Memory B cell (primary cell): ENCODE measurements at regions not wholly inside any gene's neighbourhood (a gene's known extent, or its start where the extent isn't known, plus 50 kb on each side); places are given as distances from the start of the nearest gene placed in this dataset.
A peak's percentile ranks its signal among the peaks of the same experiment; 100 is the strongest.

Experiments
- ATAC-seq: fragments of 150-1000 bp; cut with Tn5 transposase; 2 replicates; pipeline ENCODE4 v1.10.0; 2021; ENCODE audit warnings: low read depth, mild to moderate bottlenecking, moderate library complexity
- DNase-seq, 2 donors: peaks; one replicate each; pipeline ENCODE4 v3.0.0; 2022; ENCODE audit warnings: low spot score in 2 of 2
- H3K27ac Mint-ChIP-seq: one replicate; pipeline ENCODE4 v1.8.0; 2022; ENCODE audit warnings: mild to moderate bottlenecking, moderate library complexity, mixed read lengths
- H3K27me3 Mint-ChIP-seq: one replicate; pipeline ENCODE4 v1.8.0; 2022; ENCODE audit warnings: mixed read lengths
- H3K36me3 Mint-ChIP-seq: one replicate; pipeline ENCODE4 v1.8.0; 2022; ENCODE audit warnings: mild to moderate bottlenecking, mixed read lengths
- H3K4me1 Mint-ChIP-seq: one replicate; pipeline ENCODE4 v1.8.0; 2022; ENCODE audit warnings: mixed read lengths
- H3K4me3 Mint-ChIP-seq: one replicate; pipeline ENCODE4 v1.8.0; 2022; ENCODE audit warnings: mild to moderate bottlenecking, moderate library complexity, mixed read lengths
- H3K9me3 Mint-ChIP-seq: one replicate; pipeline ENCODE4 v1.8.0; 2022; ENCODE audit warnings: mixed read lengths

- no peaks in the 10 kb centered on the region for H3K27me3 Mint-ChIP-seq
- no peak overlapping the region for H3K27ac Mint-ChIP-seq
- no peaks in the 10 kb centered on the region for H3K36me3 Mint-ChIP-seq
- ATAC-seq: no peak
- no peak overlapping the region for H3K4me3 Mint-ChIP-seq
- no peak for DNase-seq
- no peaks in the 10 kb centered on the region for H3K4me1 Mint-ChIP-seq
- H3K9me3 Mint-ChIP-seq: no peaks in the 10 kb centered on the region
Observed at GRCh38 chr1:185487026-185487425, 170.0 kb upstream of the IVNS1ABP start.

GRCh38 chr1:185486346-185486745 lies 169.3 kb upstream of the IVNS1ABP start:
- H3K36me3 Mint-ChIP-seq: no peaks in the 10 kb centered on the region
- H3K4me1 Mint-ChIP-seq: no peaks in the 10 kb centered on the region
- no peak for ATAC-seq
- H3K27me3 Mint-ChIP-seq: no peaks in the 10 kb centered on the region
- H3K27ac Mint-ChIP-seq: no peak overlapping the region
- H3K9me3 Mint-ChIP-seq: no peaks in the 10 kb centered on the region
- DNase-seq: no peak
- H3K4me3 Mint-ChIP-seq: no peak overlapping the region

DNA sequence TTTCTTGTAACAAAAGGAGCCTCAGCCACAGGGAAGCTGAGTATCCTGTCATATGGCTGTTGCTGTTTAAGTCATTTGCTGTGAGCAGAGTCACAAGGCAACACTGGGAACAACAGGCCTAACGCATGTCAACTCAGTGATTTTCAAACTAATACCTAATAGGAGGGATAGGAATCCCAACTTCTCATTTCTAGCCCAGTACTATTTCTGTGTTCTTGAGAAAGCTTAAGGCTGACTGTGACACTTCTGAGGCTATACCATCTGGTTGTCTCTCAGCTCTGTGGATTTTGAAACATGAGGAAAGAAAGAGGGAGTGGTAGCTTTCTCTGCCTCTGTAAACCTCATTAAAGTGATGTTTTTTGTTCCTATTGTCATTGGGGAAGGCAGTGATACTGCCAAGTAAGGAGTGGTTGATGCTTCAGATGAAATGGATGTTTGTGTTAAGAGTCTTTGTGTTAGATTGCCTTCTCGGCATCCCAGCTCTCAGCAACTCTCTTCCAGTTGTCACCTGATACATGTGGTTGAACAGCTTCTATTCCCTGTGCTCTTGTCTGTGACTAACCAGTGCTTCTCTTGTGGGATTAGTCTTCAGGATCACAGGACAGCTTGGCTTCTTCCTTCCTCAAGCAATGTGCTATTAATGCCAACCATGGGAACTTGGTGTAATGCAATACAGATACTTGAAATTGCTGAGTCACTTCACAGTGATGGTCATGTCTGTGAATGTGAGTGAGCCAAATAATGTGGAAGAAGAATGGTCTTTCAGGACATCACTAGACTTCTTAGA lies 166.8 kb upstream of the IVNS1ABP start:
- no peak overlapping the region for H3K27ac Mint-ChIP-seq
- ATAC-seq: no peak
- DNase-seq: no peak

GRCh38 chr1:185483217-185483616 lies 166.2 kb upstream of the IVNS1ABP start:
- Mint-ChIP-seq H3K27me3 (no peaks in the 10 kb centered on the region), H3K36me3 (no peaks in the 10 kb centered on the region), H3K27ac (no peak overlapping the region), H3K9me3 (no peaks in the 10 kb centered on the region), H3K4me3 (no peak overlapping the region), H3K4me1 (no peaks in the 10 kb centered on the region)
- ATAC-seq (no peak), DNase-seq (no peak)

More for the DNA sequence above, 166.8 kb upstream of the IVNS1ABP start:
- Mint-ChIP-seq H3K36me3 (no peaks in the 10 kb centered on the region), H3K27me3 (no peaks in the 10 kb centered on the region), H3K4me1 (no peaks in the 10 kb centered on the region), H3K4me3 (no peak overlapping the region), H3K9me3 (no peaks in the 10 kb centered on the region)

GRCh38 chr1:185480545-185480944 lies 163.5 kb upstream of the IVNS1ABP start:
- no peaks in the 10 kb centered on the region for H3K27me3 Mint-ChIP-seq
- DNase-seq: no peak
- H3K4me1 Mint-ChIP-seq: no peaks in the 10 kb centered on the region
- H3K4me3 Mint-ChIP-seq: no peak overlapping the region
- no peak for ATAC-seq
- H3K27ac Mint-ChIP-seq: no peak overlapping the region
- H3K36me3 Mint-ChIP-seq: no peaks in the 10 kb centered on the region
- H3K9me3 Mint-ChIP-seq: no peaks in the 10 kb centered on the region

DNA sequence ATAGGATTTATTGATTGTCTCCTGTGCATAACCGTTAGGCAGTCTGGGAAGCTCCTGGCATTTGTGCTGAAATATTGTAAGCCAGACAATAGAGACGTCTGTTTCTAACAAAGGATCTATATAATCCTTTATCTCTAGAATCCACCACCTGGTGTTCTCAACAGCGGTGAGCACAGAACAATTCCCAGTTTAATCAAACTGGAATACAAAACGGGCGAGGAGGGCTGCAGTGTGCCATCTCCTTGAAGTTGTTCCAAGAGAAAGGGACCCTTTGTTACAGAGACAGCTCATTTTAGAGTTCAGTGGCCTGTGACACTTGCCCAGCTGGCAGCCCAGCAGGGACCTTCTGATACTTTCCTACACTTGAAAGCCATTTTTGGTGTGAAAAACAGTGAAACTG lies 162.8 kb upstream of the IVNS1ABP start:
- H3K4me1 Mint-ChIP-seq: no peaks in the 10 kb centered on the region
- H3K9me3 Mint-ChIP-seq: no peaks in the 10 kb centered on the region
- ATAC-seq: no peak
- no peak for DNase-seq
- no peak overlapping the region for H3K4me3 Mint-ChIP-seq
- peak overlapping the region; percentile 15 for H3K27ac Mint-ChIP-seq
- no peaks in the 10 kb centered on the region for H3K27me3 Mint-ChIP-seq
- H3K36me3 Mint-ChIP-seq: no peaks in the 10 kb centered on the region

GRCh38 chr1:185478877-185479276 lies 161.8 kb upstream of the IVNS1ABP start:
- Mint-ChIP-seq H3K27ac (no peak overlapping the region), H3K4me1 (no peaks in the 10 kb centered on the region), H3K36me3 (no peaks in the 10 kb centered on the region), H3K9me3 (no peaks in the 10 kb centered on the region), H3K27me3 (no peaks in the 10 kb centered on the region), H3K4me3 (no peak overlapping the region)
- no peak for DNase-seq
- no peak for ATAC-seq

DNA sequence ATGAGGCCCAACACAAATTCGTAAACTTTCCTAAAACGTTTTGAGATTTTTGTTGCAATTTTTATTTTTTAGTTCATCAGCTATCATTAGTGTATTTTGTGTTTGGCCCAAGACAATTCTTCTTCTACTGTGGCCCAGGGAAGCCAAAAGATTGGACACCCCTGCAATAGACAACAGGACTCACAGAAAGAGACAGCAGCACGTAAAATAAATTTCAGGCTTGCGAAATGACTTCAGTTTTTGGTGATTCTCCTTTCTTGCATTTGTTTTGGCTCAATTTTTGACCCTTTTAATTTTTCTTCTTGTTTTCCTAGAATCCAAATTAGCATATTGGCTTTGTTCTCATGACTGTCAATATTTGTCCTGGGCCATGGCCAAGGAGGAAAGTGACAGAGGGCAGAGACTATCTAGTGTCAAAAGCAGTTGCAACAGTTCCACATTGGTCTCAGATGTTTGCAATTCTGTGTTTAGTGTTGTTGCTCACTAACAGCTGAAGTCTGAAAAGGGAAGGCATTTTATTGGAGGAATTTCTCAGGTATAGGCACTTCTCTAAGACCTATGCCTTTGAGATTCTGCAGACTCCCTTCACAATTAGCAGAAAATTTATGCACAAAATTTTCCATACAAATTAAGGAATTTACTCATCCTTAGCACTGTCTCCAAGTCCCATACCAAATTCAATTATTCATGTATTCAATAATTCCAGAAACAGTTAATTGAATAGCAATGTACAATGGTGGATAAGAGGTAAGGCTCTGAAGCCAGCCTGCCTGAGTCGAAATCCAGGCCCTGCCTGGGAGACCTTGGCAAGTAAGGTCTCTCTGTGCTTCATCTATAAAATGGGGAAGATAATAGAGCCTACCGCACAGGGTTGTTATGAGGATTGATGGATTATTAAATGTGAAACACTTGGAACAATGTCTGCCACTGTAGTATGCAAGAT lies 160.9 kb upstream of the IVNS1ABP start:
- DNase-seq (no peak), ATAC-seq (no peak)
- Mint-ChIP-seq H3K4me1 (no peaks in the 10 kb centered on the region), H3K4me3 (no peak overlapping the region), H3K27ac (no peak overlapping the region), H3K9me3 (no peaks in the 10 kb centered on the region), H3K27me3 (no peaks in the 10 kb centered on the region), H3K36me3 (no peaks in the 10 kb centered on the region)

- ATAC-seq (no peak), DNase-seq (no peak)
- Mint-ChIP-seq H3K36me3 (no peaks in the 10 kb centered on the region), H3K27me3 (no peaks in the 10 kb centered on the region), H3K9me3 (no peaks in the 10 kb centered on the region), H3K4me1 (no peaks in the 10 kb centered on the region), H3K4me3 (no peak overlapping the region), H3K27ac (no peak overlapping the region)
Observed at GRCh38 chr1:185474440-185475149, 157.6 kb upstream of the IVNS1ABP start.

DNA sequence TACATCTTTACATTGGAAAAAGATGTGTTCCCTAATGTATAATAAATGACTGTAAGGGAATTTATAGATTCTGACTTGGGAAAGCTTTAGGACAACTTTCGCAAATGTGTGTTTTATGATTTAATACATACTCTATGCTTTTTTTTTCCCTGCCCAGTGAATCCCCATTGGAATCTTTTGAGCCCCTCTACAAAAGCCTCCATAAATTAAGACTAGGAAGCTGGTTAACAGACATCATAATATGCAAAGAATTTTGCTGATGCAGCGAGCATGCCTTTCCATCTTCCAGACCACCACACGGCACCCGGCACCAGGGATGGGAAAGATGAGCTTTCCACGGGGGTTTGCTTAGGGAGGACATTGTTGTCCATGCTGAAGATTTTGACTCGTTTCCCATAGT lies 156.1 kb upstream of the IVNS1ABP start:
- H3K27me3 Mint-ChIP-seq: no peaks in the 10 kb centered on the region
- H3K9me3 Mint-ChIP-seq: no peaks in the 10 kb centered on the region
- no peaks in the 10 kb centered on the region for H3K36me3 Mint-ChIP-seq
- H3K4me3 Mint-ChIP-seq: no peak overlapping the region
- DNase-seq: no peak
- H3K4me1 Mint-ChIP-seq: no peaks in the 10 kb centered on the region
- no peak for ATAC-seq
- no peak overlapping the region for H3K27ac Mint-ChIP-seq

GRCh38 chr1:185468626-185469025 lies 151.6 kb upstream of the IVNS1ABP start:
- no peak for DNase-seq
- no peaks in the 10 kb centered on the region for H3K9me3 Mint-ChIP-seq
- no peak overlapping the region for H3K4me3 Mint-ChIP-seq
- no peak for ATAC-seq
- no peaks in the 10 kb centered on the region for H3K4me1 Mint-ChIP-seq
- no peaks in the 10 kb centered on the region for H3K27me3 Mint-ChIP-seq
- no peak overlapping the region for H3K27ac Mint-ChIP-seq
- no peaks in the 10 kb centered on the region for H3K36me3 Mint-ChIP-seq

GRCh38 chr1:185467122-185467521 lies 150.1 kb upstream of the IVNS1ABP start:
- no peaks in the 10 kb centered on the region for H3K36me3 Mint-ChIP-seq
- DNase-seq (no peak), ATAC-seq (no peak)
- H3K27ac Mint-ChIP-seq: no peak overlapping the region
- no peak overlapping the region for H3K4me3 Mint-ChIP-seq
- H3K27me3 Mint-ChIP-seq: no peaks in the 10 kb centered on the region
- H3K9me3 Mint-ChIP-seq: no peaks in the 10 kb centered on the region
- no peaks in the 10 kb centered on the region for H3K4me1 Mint-ChIP-seq

DNA sequence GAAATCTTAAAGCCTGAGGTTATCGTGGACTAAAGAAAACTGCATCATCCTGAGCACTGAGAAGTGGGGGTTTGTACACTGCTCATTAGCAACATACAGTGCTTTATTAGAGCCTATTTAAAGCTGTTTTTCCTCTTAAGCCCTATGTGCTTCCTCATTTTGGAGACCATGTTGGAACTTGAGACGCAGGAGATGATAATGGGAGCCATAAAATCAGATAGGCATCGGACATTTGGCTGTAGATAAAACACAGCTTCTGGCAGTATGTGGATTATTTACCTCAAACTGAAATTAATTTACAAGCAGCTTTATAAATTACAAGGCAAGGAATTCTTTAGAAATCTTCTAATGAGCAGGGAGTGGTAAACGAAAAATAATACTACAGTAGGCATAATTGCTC lies 147.7 kb upstream of the IVNS1ABP start:
- H3K27ac Mint-ChIP-seq: no peak overlapping the region
- H3K4me3 Mint-ChIP-seq: no peak overlapping the region
- H3K27me3 Mint-ChIP-seq: no peaks in the 10 kb centered on the region
- no peaks in the 10 kb centered on the region for H3K4me1 Mint-ChIP-seq
- DNase-seq: no peak
- H3K36me3 Mint-ChIP-seq: no peaks in the 10 kb centered on the region
- H3K9me3 Mint-ChIP-seq: no peaks in the 10 kb centered on the region
- no peak for ATAC-seq

- ATAC-seq (no peak), DNase-seq (no peak)
- H3K4me1 Mint-ChIP-seq: no peaks in the 10 kb centered on the region
- H3K27ac Mint-ChIP-seq: no peak overlapping the region
- no peaks in the 10 kb centered on the region for H3K36me3 Mint-ChIP-seq
- no peaks in the 10 kb centered on the region for H3K27me3 Mint-ChIP-seq
- H3K9me3 Mint-ChIP-seq: no peaks in the 10 kb centered on the region
- no peak overlapping the region for H3K4me3 Mint-ChIP-seq
Observed at GRCh38 chr1:185463433-185463832, 146.4 kb upstream of the IVNS1ABP start.
